Body of pancreas (tissue), 4 donors: ENCODE measurements at regions not wholly inside any gene's neighbourhood (a gene's known extent, or its start where the extent isn't known, plus 50 kb on each side); places are given as distances from the start of the nearest gene placed in this dataset.
A peak's percentile ranks its signal among the peaks of the same experiment; 100 is the strongest.
"Not testable (repeated sequence)": the region's sequence is repeated elsewhere in the genome, so short reads cannot be mapped to it uniquely, and the experiment has no call there.

Experiments used
- ATAC-seq: fragments of 150-250 bp; one replicate; pipeline ENCODE4 v1.9.1; 2016
- DNase-seq, 4 donors: peaks; one replicate each; pipeline ENCODE4 v3.0.0-alpha.2; 2019
- H3K27ac ChIP-seq, 4 donors: fragments of 200-600 bp; sonication (generic); 1 replicate in 3 of 4; 2 replicates in 1 of 4; pipeline versions ENCODE4 v1.5.1 to v1.6.1; 2016 to 2019; ENCODE audit warnings: mild to moderate bottlenecking in 1 of 4, mixed read lengths in 1 of 4, moderate library complexity in 1 of 4
- H3K27me3 ChIP-seq, 2 donors: fragments of 200-600 bp; sonication (generic); one replicate each; pipeline ENCODE4 v1.6.0; 2016; ENCODE audit warnings: mild to moderate bottlenecking in 1 of 2
- H3K36me3 ChIP-seq, 2 donors: fragments of 200-600 bp; sonication (generic); replicated peaks in 1 of 2; 2 replicates each; pipeline ENCODE4 v1.5.1; 2016; ENCODE audit warnings: low read depth in 2 of 2; ENCODE audit not compliant: insufficient read depth in 1 of 2
- H3K4me1 ChIP-seq: fragments of 200-600 bp; sonication (generic); one replicate; pipeline ENCODE4 v1.6.0; 2016
- H3K4me3 ChIP-seq, 2 donors: fragments of 200-600 bp; sonication (generic); 1 replicate in 1 of 2; 2 replicates in 1 of 2; pipeline ENCODE4 v1.5.1; 2016 to 2019
- H3K9me3 ChIP-seq, 3 donors: fragments of 200-600 bp; sonication (generic); 1 replicate in 2 of 3; 2 replicates in 1 of 3; pipeline ENCODE4 v1.5.1; 2016
- CTCF ChIP-seq, 7 experiments: fragments of 450-650 bp in 4 of 7; fragments of 200-600 bp in 3 of 7; sonication (generic) in 3 of 7; IDR thresholded peaks; one replicate each; pipeline ENCODE4 v1.5.1; 2016 to 2019; ENCODE audit warnings: antibody characterized with exemption in 7 of 7
- POLR2A ChIP-seq, 3 donors: fragments of 450-650 bp; IDR thresholded peaks; one replicate each; pipeline ENCODE4 v1.6.1; 2016; ENCODE audit warnings: antibody characterized with exemption in 3 of 3, mild to moderate bottlenecking in 2 of 3
- WGBS, 2 donors: methylation state at CpG; one replicate each; pipeline ENCODE4 v1.1.5; 2017; 5-methylcytosine and 5-hydroxymethylcytosine counted together
- intact Hi-C: fragments of 100-400 bp; cut with DNase I; formaldehyde crosslinking; loops from one replicate; pipeline ENCODE4 v1.15.1; 2023

GRCh38 chr2:238717084-238717483 is 130.8 kb upstream of the TWIST2 start:
- 71 to 74% methylated on average over 9 of the region's 9 CpGs for WGBS, 2 donors
- no peak for TF ChIP-seq POLR2A (IDR thresholded peaks at IDR 0.05)
- TF ChIP-seq CTCF (IDR thresholded peaks at IDR 0.05): no peak
- intact Hi-C loops: no loop called here
- ATAC-seq: no peak
- Histone ChIP-seq H3K27me3 (no peaks in the 10 kb centered on the region), H3K4me3 (no peak overlapping the region), H3K36me3 (no peaks in the 10 kb centered on the region), H3K27ac (no peak overlapping the region), H3K9me3 (no peaks in the 10 kb centered on the region), H3K4me1 (no peaks in the 10 kb centered on the region)
- DNase-seq: no peak

GRCh38 chr2:238719641-238720040 is 128.2 kb upstream of the TWIST2 start:
- no peaks in the 10 kb centered on the region for H3K9me3 ChIP-seq
- no peaks in the 10 kb centered on the region for H3K4me1 ChIP-seq
- no peak for DNase-seq
- no peak overlapping the region for H3K4me3 ChIP-seq
- no peaks in the 10 kb centered on the region for H3K36me3 ChIP-seq
- TF ChIP-seq POLR2A (IDR thresholded peaks at IDR 0.05) (no peak), CTCF (IDR thresholded peaks at IDR 0.05) (no peak)
- no peak overlapping the region for H3K27ac ChIP-seq
- 70% methylated on average over 10 of the region's 10 CpGs for WGBS, 2 donors
- H3K27me3 ChIP-seq: no peaks in the 10 kb centered on the region
- no peak for ATAC-seq
- intact Hi-C loops: no loop called here

GRCh38 chr2:238720232-238720672 is 127.6 kb upstream of the TWIST2 start:
- Histone ChIP-seq H3K4me3 (no peak overlapping the region), H3K27ac (no peak overlapping the region), H3K4me1 (no peaks in the 10 kb centered on the region), H3K27me3 (no peaks in the 10 kb centered on the region), H3K9me3 (no peaks in the 10 kb centered on the region), H3K36me3 (no peaks in the 10 kb centered on the region)
- ATAC-seq: peak; percentile 42
- WGBS, 2 donors: 17 to 22% methylated on average over 10 to 15 of the region's 15 CpGs
- intact Hi-C loops: no loop called here
- TF ChIP-seq CTCF (IDR thresholded peaks at IDR 0.05): peak; percentile 12 to 55 (median 50)
- no peak for TF ChIP-seq POLR2A (IDR thresholded peaks at IDR 0.05)
- peak in 3 of 4 donors; percentile 35 to 52 (median 50) for DNase-seq

GRCh38 chr2:238722181-238722580 is 125.7 kb upstream of the TWIST2 start:
- H3K27me3 ChIP-seq: no peaks in the 10 kb centered on the region
- TF ChIP-seq POLR2A (IDR thresholded peaks at IDR 0.05) (no peak), CTCF (IDR thresholded peaks at IDR 0.05) (no peak)
- H3K4me1 ChIP-seq: no peaks in the 10 kb centered on the region
- no peaks in the 10 kb centered on the region for H3K36me3 ChIP-seq
- WGBS, 2 donors: 81% methylated on average over 14 of the region's 14 CpGs
- H3K4me3 ChIP-seq: no peak overlapping the region
- ATAC-seq (no peak), DNase-seq (no peak)
- H3K9me3 ChIP-seq: no peaks in the 10 kb centered on the region
- intact Hi-C loops: no loop called here
- H3K27ac ChIP-seq: no peak overlapping the region

GRCh38 chr2:238722883-238723282 is 125.0 kb upstream of the TWIST2 start:
- TF ChIP-seq POLR2A (IDR thresholded peaks at IDR 0.05): no peak
- no peak for TF ChIP-seq CTCF (IDR thresholded peaks at IDR 0.05)
- Histone ChIP-seq H3K4me3 (no peak overlapping the region), H3K27me3 (no peaks in the 10 kb centered on the region), H3K36me3 (no peaks in the 10 kb centered on the region), H3K4me1 (no peaks in the 10 kb centered on the region), H3K9me3 (no peaks in the 10 kb centered on the region), H3K27ac (no peak overlapping the region)
- ATAC-seq: no peak
- DNase-seq: no peak
- 78 to 86% methylated on average over 19 to 29 of the region's 33 CpGs for WGBS, 2 donors
- intact Hi-C loops: no loop called here

- H3K27ac ChIP-seq, H3K4me3 ChIP-seq, H3K27me3 ChIP-seq, H3K4me1 ChIP-seq, H3K9me3 ChIP-seq, intact Hi-C loops, H3K36me3 ChIP-seq, ATAC-seq, DNase-seq: not testable (repeated sequence)
- WGBS, 2 donors: 44 to 52% methylated on average over 8 of the region's 8 CpGs
These were observed 124.1 kb upstream of the TWIST2 start for GRCh38 chr2:238723740-238724320.
